Astrocyte of the cerebellum (primary cell): ENCODE measurements at regions not wholly inside any gene's neighbourhood (a gene's known extent, or its start where the extent isn't known, plus 50 kb on each side); places are given as distances from the start of the nearest gene placed in this dataset.

Experiments used
- DNase-seq: peaks from one replicate; pipeline ENCODE4 v3.0.0-alpha.2; 2011; ENCODE audit warnings: low read depth
- H3K4me3 ChIP-seq: 2 replicates; pipeline ENCODE4 v1.5.1; 2011; ENCODE audit warnings: mild to moderate bottlenecking, low read depth, low read length, moderate library complexity
- CTCF ChIP-seq: IDR thresholded peaks from 2 replicates; pipeline ENCODE4 v1.5.1; 2012; ENCODE audit warnings: low read length, low read depth, moderate library complexity, mild to moderate bottlenecking; ENCODE audit errors: missing control alignments
- in situ Hi-C: cut with HindIII; loops from 2 replicates; pipeline ENCODE4 v1.10.0; 2017; ENCODE audit warnings: low sequenced_read_pairs

DNA sequence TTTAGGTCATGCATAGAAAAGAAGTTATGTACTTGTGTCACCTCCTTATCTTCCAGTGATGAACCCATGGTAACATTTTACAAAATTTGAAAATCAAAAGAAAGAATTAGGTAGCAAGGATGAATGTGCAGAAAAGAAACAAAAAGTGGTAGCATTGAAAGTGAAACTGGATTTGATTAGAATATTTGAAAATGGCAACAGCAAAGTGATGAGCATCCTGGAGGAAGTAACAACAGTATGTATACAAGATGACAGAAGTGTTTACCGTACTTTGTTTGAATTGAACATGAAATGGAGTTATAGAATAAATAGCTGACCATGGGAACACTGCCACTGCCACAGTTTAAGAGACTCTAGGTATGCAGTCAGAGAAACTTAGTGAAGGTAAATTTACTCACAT lies 1313.1 kb downstream of the CDH11 start:
- TF ChIP-seq CTCF, result no peak
- in situ Hi-C loops, result no loop called here

GRCh38 chr16:63806794-63807506 lies 1314.9 kb downstream of the CDH11 start:
- H3K4me3 ChIP-seq, result no peak overlapping the region
- in situ Hi-C loops, result no loop called here
- TF ChIP-seq CTCF, result no peak
- DNase-seq, result no peak

More for the DNA sequence above, 1313.1 kb downstream of the CDH11 start:
- DNase-seq, result no peak
- H3K4me3 ChIP-seq, result no peak overlapping the region

GRCh38 chr16:63804126-63804525 lies 1317.7 kb downstream of the CDH11 start:
- in situ Hi-C loops, result no loop called here
- DNase-seq, result no peak
- H3K4me3 ChIP-seq, result no peak overlapping the region
- no peak for TF ChIP-seq CTCF

- H3K4me3 ChIP-seq, result no peak overlapping the region
- TF ChIP-seq CTCF, result no peak
- in situ Hi-C loops, result no loop called here
- DNase-seq, result no peak
These were observed 1332.3 kb downstream of the CDH11 start for GRCh38 chr16:63789603-63790002.

- in situ Hi-C loops, result no loop called here
- TF ChIP-seq CTCF, result no peak
- DNase-seq, result no peak
- no peak overlapping the region for H3K4me3 ChIP-seq
These were observed 1334.8 kb downstream of the CDH11 start for GRCh38 chr16:63787014-63787413.

DNA sequence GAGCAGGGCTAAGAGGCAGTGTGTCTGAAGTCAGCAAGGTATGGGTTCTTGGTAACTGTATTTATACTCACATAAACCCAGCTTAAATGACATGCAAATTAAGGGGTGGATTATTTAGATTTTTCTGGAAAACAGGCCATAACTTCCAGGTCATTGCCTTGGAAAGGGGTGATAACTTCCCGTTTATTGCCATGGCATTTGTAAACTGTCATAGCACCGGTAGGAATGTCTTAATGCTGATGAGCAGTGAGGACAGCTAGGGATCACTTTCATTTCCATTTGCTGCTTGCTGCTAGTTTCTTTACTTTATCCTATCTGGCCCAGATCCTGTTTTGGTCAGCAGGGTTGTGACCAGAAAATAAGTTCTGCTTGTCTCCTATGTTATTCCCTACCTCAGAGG lies 1336.7 kb downstream of the CDH11 start:
- in situ Hi-C loops, result no loop called here
- no peak for TF ChIP-seq CTCF
- H3K4me3 ChIP-seq, result no peak overlapping the region
- no peak for DNase-seq
